A549 (cell line): ENCODE measurements at regions not wholly inside any gene's neighbourhood (a gene's known extent, or its start where the extent isn't known, plus 50 kb on each side); places are given as distances from the start of the nearest gene placed in this dataset.

Source experiments
- CTCF ChIP-seq: fragments of >200 bp; sonication (Bioruptor Twin); formaldehyde crosslinking; IDR thresholded peaks from 3 replicates; pipeline ENCODE4 v1.5.1; 2016
- EP300 ChIP-seq, 2 experiments: fragments of >200 bp; sonication (Bioruptor Twin); formaldehyde crosslinking; IDR thresholded peaks; 2 replicates in 1 of 2; 3 replicates in 1 of 2; pipeline ENCODE4 v1.6.1; 2016 to 2017
- POLR2A ChIP-seq: IDR thresholded peaks from 2 replicates; pipeline ENCODE4 v1.6.1; 2012; ENCODE audit warnings: mild to moderate bottlenecking, low read length
- RFX5 ChIP-seq: fragments of 450-650 bp; IDR thresholded peaks from 2 replicates; pipeline ENCODE4 v1.7.1; 2014; ENCODE audit warnings: antibody characterized with exemption, mild to moderate bottlenecking, moderate library complexity
- RNF2 ChIP-seq: fragments of 200-600 bp; sonication (generic); IDR thresholded peaks from 2 replicates; pipeline ENCODE4 v1.6.1; 2016; ENCODE audit warnings: low read depth, mild to moderate bottlenecking, antibody characterized with exemption, moderate library complexity, borderline replicate concordance

DNA sequence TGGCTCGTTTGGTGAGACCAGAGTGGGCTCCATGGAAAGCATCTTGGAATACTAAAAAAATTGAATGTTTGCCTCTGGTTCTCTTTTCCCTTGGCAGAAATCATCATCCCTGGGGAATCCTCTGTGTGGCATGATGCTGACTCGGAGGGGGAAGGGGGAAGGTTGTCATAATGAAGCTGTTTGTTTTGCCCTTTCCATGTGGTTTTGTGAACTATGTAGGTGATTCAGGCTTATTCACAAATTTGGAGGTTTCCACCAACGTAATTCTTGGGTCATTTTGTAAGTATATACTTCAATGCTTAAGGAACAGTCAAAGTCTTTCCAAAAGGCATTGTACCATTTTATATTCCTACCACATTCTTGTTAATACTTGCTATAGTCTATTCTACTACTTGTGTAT lies 754.0 kb upstream of the FAT3 start:
- no peak for TF ChIP-seq CTCF
- TF ChIP-seq EP300 (IDR thresholded peaks at IDR 0.05) = no peak
- TF ChIP-seq RFX5 = no peak
- no peak for TF ChIP-seq POLR2A
- TF ChIP-seq RNF2 = no peak
